BLaER1 treated with 17β-estradiol and CSF1 and Interleukin-3, amounts not matched to agents 10 nM and 100 nM (cell line): ENCODE measurements at regions not wholly inside any gene's neighbourhood (a gene's known extent, or its start where the extent isn't known, plus 50 kb on each side); places are given as distances from the start of the nearest gene placed in this dataset.

Source experiments
- H3K27ac ChIP-seq, 11 experiments: shearing (Covaris generic); formaldehyde crosslinking; 2 replicates each; pipeline ENCODE4 v1.8.1; 2022
- H3K27me3 ChIP-seq, 11 experiments: shearing (Covaris generic); formaldehyde crosslinking; 2 replicates each; pipeline ENCODE4 v1.8.1; 2022
- H3K36me3 ChIP-seq, 11 experiments: shearing (Covaris generic); formaldehyde crosslinking; 2 replicates each; pipeline ENCODE4 v1.8.1; 2022
- H3K4me1 ChIP-seq, 10 experiments: shearing (Covaris generic); formaldehyde crosslinking; 2 replicates each; pipeline ENCODE4 v1.8.1; 2022
- H3K4me2 ChIP-seq, 11 experiments: shearing (Covaris generic); formaldehyde crosslinking; 2 replicates each; pipeline ENCODE4 v1.8.1; 2022
- H3K4me3 ChIP-seq, 10 experiments: shearing (Covaris generic); formaldehyde crosslinking; 2 replicates each; pipeline ENCODE4 v1.8.1; 2022
- H3K9ac ChIP-seq, 11 experiments: shearing (Covaris generic); formaldehyde crosslinking; 2 replicates each; pipeline ENCODE4 v1.8.1; 2022
- H3K9me3 ChIP-seq, 11 experiments: shearing (Covaris generic); formaldehyde crosslinking; replicated peaks in 1 of 11; 2 replicates each; pipeline ENCODE4 v1.8.1; 2022
- H4K20me1 ChIP-seq, 11 experiments: shearing (Covaris generic); formaldehyde crosslinking; 2 replicates each; pipeline ENCODE4 v1.8.1; 2022
- Cebpa-rat ChIP-seq, 11 experiments: shearing (Covaris generic); IDR thresholded peaks; 2 replicates each; pipeline ENCODE4 v1.8.1; 2022

DNA sequence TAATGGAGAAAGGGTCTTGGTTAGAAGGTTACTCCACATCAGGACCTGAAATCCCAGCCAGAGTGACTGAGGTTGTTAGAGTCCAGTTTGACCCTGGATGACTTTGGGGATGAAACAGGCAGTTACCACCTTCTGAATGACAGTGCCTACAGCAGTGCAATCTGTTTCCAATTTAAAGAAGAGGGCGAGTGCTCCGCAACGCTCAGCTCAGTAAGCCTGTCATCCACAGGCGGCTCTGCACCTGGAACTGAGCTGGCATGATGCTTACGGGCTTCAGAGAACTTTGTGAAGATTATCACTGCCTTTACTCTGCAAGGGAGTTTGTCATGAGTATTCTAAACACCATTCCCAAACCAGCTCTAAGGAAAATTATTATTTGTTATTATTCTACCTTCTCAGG, 127.7 kb upstream of the SLC24A5 start:
- Histone ChIP-seq H4K20me1 (no peaks in the 10 kb centered on the region), H3K27ac (no peak overlapping the region), H3K4me3 (no peak overlapping the region), H3K9ac (no peak overlapping the region), H3K4me2 (no peak overlapping the region), H3K36me3 (no peaks in the 10 kb centered on the region), H3K4me1 (no peaks in the 10 kb centered on the region), H3K9me3 (no peaks in the 10 kb centered on the region), H3K27me3 (no peaks in the 10 kb centered on the region)
- no peak for TF ChIP-seq Cebpa-rat (IDR thresholded peaks at IDR 0.05)

DNA sequence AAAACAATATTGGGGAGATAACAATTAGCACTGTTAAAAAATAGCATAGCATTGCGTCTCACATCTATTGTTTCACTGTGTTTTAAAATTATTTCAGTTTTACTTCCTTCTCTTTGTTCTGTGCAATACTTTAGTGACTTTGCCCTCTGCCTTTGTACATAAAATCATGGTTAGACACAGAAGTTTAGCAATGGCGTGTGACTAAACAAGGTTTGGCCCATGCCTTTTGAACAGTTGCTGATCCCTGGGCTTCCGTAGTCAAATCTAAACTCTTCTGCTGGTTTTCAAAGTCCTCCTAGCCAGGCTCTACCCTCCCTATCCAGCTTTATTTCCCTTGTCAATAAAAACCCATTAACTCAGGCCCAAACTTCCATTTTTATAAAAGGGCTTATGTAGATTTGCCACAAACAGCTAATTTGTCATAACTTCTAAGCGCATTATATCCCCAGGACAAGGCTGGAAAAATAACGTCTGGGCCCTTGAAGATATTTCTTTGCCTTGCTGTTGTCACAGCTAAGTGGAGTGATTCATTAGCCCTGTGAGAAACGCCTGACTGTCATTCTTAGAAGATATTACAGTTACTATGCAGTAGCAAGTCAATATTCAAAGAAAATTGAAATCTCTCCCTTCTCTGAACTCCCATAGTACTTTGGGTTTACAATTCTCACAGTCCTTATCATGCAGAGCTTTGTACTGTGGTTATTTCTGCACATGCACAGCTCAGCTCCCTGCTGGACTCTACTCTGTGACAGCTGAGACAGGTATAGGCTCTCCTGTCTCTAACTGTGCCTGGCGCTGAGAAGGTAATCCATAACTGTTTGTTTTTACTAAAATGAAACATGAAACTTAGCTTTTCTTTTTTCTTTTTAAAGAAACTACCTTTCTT, 123.4 kb upstream of the SLC24A5 start:
- Histone ChIP-seq H4K20me1 (no peaks in the 10 kb centered on the region), H3K36me3 (no peaks in the 10 kb centered on the region), H3K9me3 (no peaks in the 10 kb centered on the region), H3K4me1 (peaks cover 10 to 22% (median 14%) of the 10 kb centered on the region in 10 experiments), H3K9ac (no peak overlapping the region), H3K4me3 (no peak overlapping the region), H3K27ac (no peak overlapping the region), H3K4me2 (no peak overlapping the region), H3K27me3 (no peaks in the 10 kb centered on the region)
- no peak for TF ChIP-seq Cebpa-rat (IDR thresholded peaks at IDR 0.05)

DNA sequence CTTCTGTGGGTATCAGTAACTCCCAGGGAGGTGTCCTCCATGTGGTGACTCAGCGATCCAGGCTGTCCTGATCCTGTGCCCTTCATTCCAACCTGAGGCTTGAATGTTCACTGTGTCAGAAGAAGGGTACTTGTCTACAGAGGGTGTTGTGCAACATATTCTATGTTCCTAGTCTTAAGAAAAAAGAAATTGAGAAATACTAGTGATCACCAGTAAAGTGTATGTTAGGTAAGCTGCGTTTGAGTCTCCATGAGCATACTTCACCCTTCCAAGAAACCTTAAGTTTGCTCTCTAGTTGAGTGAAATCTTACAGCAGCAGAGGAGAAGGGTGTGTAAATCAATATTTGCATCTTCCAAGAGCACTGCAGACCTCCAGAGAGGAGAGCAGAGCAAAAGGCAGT, 122.2 kb upstream of the SLC24A5 start:
- Histone ChIP-seq H3K36me3 (no peaks in the 10 kb centered on the region), H4K20me1 (no peaks in the 10 kb centered on the region), H3K4me2 (no peak overlapping the region), H3K9me3 (no peaks in the 10 kb centered on the region), H3K4me1 (peaks cover 10 to 29% (median 17%) of the 10 kb centered on the region in 10 experiments), H3K27ac (no peak overlapping the region), H3K9ac (no peak overlapping the region), H3K4me3 (no peak overlapping the region), H3K27me3 (no peaks in the 10 kb centered on the region)
- TF ChIP-seq Cebpa-rat (IDR thresholded peaks at IDR 0.05), result peak in 4 of 11 experiments; percentile 9 to 47 (median 24); a peak in 1 of 22 replicates

DNA sequence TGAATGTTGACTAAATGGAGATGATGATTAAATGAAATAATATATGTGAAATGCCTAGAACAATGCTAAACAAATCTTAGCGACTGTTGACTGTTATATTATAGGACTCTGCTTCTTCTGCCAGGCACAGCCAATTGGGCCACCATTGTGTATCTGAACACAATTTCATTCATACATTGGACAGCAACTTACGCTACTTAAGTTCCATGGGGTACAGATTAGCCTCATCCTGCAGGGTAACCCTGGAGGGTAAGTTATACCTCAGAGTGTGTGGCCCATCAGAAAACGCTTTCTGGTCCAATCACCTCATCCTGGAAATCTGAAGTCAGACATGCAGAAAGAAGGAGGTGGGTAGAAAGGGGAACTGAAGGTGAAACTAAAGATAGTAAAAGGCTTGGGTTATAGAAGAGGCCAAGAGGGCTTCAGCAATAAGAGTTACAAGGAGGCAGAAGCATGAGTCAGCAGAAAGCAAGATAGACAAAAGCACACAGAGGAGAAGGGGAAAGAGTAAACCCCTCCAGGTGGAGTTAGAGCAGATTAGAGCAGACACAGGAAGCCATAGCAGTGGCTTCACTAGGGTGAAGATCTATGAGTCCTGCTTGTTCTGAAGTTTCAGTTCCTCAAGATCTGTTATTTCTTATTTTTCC, 119.3 kb upstream of the SLC24A5 start:
- no peak for TF ChIP-seq Cebpa-rat (IDR thresholded peaks at IDR 0.05)
- H3K4me3 ChIP-seq, result no peak overlapping the region
- no peaks in the 10 kb centered on the region for H3K36me3 ChIP-seq
- H4K20me1 ChIP-seq, result no peaks in the 10 kb centered on the region
- no peaks in the 10 kb centered on the region for H3K27me3 ChIP-seq
- H3K27ac ChIP-seq, result peak overlapping the region; percentile 7 to 71 (median 53); a peak in 18 of 22 replicates
- H3K9ac ChIP-seq, result peak overlapping the region in 5 of 11 experiments; percentile 0 to 20 (median 3); a peak in 4 of 22 replicates
- H3K4me2 ChIP-seq, result peak overlapping the region; percentile 33 to 75 (median 61); a peak in 21 of 22 replicates
- no peaks in the 10 kb centered on the region for H3K9me3 ChIP-seq
- H3K4me1 ChIP-seq, result peaks cover 10 to 29% (median 17%) of the 10 kb centered on the region in 10 experiments

DNA sequence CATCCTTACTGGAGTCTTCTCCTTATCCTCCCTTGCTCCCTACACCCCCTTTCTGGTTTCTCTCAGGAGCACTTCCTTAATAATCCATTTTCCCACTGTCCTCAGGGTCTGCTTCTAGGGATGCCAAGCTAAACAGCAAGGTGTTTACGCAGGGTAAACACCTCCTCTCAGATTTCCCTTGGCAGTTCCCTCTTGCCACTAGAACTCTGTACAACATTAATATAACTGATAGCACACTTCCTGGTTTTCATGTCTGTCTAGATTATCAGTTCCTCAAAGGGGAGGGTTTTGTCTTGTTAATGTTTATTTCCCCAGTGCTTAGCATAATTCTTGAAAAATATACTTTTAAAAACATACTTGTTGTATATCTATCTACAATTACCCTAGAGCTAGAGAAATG, 118.0 kb upstream of the SLC24A5 start:
- Histone ChIP-seq H4K20me1 (no peaks in the 10 kb centered on the region), H3K4me1 (peaks cover 10 to 29% (median 17%) of the 10 kb centered on the region in 10 experiments), H3K9ac (no peak overlapping the region), H3K9me3 (no peaks in the 10 kb centered on the region), H3K27me3 (no peaks in the 10 kb centered on the region), H3K36me3 (no peaks in the 10 kb centered on the region), H3K4me3 (no peak overlapping the region), H3K4me2 (peak overlapping the region in 10 of 11 experiments; percentile 33 to 75 (median 61); a peak in 17 of 22 replicates), H3K27ac (peak overlapping the region in 10 of 11 experiments; percentile 7 to 71 (median 55); a peak in 15 of 22 replicates)
- TF ChIP-seq Cebpa-rat (IDR thresholded peaks at IDR 0.05), result no peak

DNA sequence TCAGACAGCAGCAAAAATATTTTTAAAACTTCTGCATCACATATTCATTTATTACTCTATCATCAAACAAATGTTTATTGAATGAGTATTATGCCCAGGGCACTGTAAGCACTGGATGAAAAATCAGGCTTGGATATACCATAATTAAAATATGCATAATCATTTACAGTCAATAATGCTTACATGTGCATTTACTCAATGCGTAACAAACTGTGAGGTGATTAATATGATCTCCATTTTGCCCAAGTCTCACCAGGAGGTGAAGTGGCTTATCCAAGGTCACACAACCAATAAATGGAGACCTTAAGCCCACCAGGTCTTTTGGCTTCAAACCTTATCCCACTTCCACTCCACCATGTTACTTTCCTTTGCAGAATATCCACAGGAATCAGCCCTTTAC, 117.3 kb upstream of the SLC24A5 start:
- no peaks in the 10 kb centered on the region for H4K20me1 ChIP-seq
- no peak overlapping the region for H3K9ac ChIP-seq
- no peak overlapping the region for H3K4me3 ChIP-seq
- H3K27ac ChIP-seq, result no peak overlapping the region
- H3K9me3 ChIP-seq, result no peaks in the 10 kb centered on the region
- no peaks in the 10 kb centered on the region for H3K36me3 ChIP-seq
- H3K4me2 ChIP-seq, result no peak overlapping the region
- TF ChIP-seq Cebpa-rat (IDR thresholded peaks at IDR 0.05), result no peak
- no peaks in the 10 kb centered on the region for H3K27me3 ChIP-seq
- peaks cover 10 to 29% (median 17%) of the 10 kb centered on the region in 10 experiments for H3K4me1 ChIP-seq

DNA sequence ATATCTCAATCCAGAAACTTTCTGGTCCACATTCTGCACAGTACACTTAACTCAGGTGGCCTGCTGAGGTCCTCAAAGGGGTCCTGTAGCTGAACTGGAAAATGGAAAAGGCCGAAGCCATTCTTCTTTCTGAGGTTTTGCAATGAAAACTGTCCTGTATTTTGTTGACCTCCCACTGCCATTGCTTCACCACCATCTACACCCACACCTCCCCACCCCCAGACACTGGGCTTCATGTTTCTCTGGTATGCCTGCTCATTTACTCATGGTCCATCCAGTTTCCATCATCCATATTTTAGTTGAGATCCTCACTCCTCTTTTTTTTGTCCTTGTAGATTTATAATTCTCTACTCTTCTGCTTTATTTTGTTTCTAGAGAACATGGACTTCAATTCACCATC, 115.7 kb upstream of the SLC24A5 start:
- Histone ChIP-seq H4K20me1 (no peaks in the 10 kb centered on the region), H3K4me1 (peaks cover 10 to 29% (median 17%) of the 10 kb centered on the region in 10 experiments), H3K4me2 (no peak overlapping the region), H3K27me3 (no peaks in the 10 kb centered on the region), H3K27ac (no peak overlapping the region), H3K4me3 (no peak overlapping the region), H3K36me3 (no peaks in the 10 kb centered on the region), H3K9ac (no peak overlapping the region), H3K9me3 (no peaks in the 10 kb centered on the region)
- TF ChIP-seq Cebpa-rat (IDR thresholded peaks at IDR 0.05), result no peak

DNA sequence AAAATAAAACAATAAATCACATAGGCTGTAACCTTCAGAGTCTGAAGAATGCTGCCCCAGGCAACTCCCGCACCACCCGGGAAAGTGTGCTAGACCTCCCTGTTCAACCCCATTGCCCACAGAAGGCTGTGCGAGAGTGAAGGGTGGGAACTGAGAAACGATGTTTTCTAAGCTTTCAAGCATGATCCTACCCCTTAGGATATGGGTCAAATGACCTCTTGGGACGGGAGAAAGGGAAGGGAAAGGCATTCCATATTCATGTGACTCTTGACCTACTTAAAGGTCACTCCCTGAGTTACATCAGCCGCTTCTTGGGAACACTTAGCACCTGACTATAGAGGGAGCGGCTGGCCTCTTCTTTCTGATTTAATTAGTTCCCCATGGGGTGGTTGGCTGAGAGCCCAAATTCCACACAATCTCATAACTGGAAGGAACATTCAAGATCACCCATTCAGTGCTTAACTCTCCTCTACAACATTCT, 114.7 kb upstream of the SLC24A5 start:
- no peaks in the 10 kb centered on the region for H3K9me3 ChIP-seq
- no peaks in the 10 kb centered on the region for H4K20me1 ChIP-seq
- no peaks in the 10 kb centered on the region for H3K36me3 ChIP-seq
- no peak overlapping the region for H3K4me3 ChIP-seq
- H3K27ac ChIP-seq, result no peak overlapping the region
- peaks cover 10 to 21% (median 17%) of the 10 kb centered on the region in 10 experiments for H3K4me1 ChIP-seq
- TF ChIP-seq Cebpa-rat (IDR thresholded peaks at IDR 0.05), result no peak
- H3K4me2 ChIP-seq, result no peak overlapping the region
- H3K9ac ChIP-seq, result no peak overlapping the region
- H3K27me3 ChIP-seq, result no peaks in the 10 kb centered on the region

DNA sequence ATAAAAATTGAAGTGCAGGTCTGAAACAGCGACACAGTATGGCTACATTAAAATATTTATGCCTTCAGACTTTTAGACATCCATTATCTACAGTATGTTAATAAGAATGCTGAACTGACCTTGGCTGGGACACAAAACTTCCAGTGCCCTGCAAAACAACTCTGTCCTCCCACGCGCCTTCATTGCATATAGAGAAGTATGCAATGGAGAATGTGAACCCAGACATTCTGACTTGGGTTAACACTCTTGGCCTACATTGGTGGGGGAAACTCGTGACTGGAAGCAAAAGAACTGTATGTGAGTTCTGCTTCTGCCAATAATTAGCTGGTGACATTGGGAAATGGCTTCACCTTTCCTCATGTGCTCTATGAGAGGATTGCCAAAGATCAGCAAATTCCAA, 110.5 kb upstream of the SLC24A5 start:
- no peak overlapping the region for H3K9ac ChIP-seq
- H3K36me3 ChIP-seq, result no peaks in the 10 kb centered on the region
- H4K20me1 ChIP-seq, result no peaks in the 10 kb centered on the region
- H3K9me3 ChIP-seq, result no peaks in the 10 kb centered on the region
- no peak overlapping the region for H3K27ac ChIP-seq
- no peaks in the 10 kb centered on the region for H3K4me1 ChIP-seq
- no peak overlapping the region for H3K4me3 ChIP-seq
- no peak for TF ChIP-seq Cebpa-rat (IDR thresholded peaks at IDR 0.05)
- H3K4me2 ChIP-seq, result no peak overlapping the region
- H3K27me3 ChIP-seq, result no peaks in the 10 kb centered on the region
